OCI-LY7 (cell line): ENCODE measurements at regions not wholly inside any gene's neighbourhood (a gene's known extent, or its start where the extent isn't known, plus 50 kb on each side); places are given as distances from the start of the nearest gene placed in this dataset.

ENCODE experiments used
- BruUV-seq: library from RNA; stranded (reverse); fragments of 400-500 nt; replicated peaks from 2 replicates; lab custom pipeline; 2021; lab: Mats Ljungman, UMichigan
- CTCF ChIA-PET: fragments of 300-600 bp; sonication (Branson Sonifier 250); formaldehyde crosslinking; loops from one replicate; lab custom pipeline; 2022; ENCODE audit warnings: antibody characterized with exemption; ENCODE audit not compliant: unreplicated experiment; lab: Charles Lee
- POLR2A ChIA-PET: fragments of 300-600 bp; sonication (Branson Sonifier 250); formaldehyde crosslinking; loops from one replicate; lab custom pipeline; 2022; ENCODE audit warnings: antibody characterized with exemption; lab: Charles Lee
- DNase-seq: peaks from one replicate; pipeline ENCODE4 v3.0.0-alpha.2; 2015; ENCODE audit warnings: low spot score
- H2AFZ ChIP-seq: fragments of 200-600 bp; sonication (generic), shearing (Covaris generic); 2 replicates; pipeline ENCODE4 v1.6.1; 2014; ENCODE audit warnings: mild to moderate bottlenecking, antibody characterized with exemption, low read length, moderate library complexity
- H3K27ac ChIP-seq: fragments of 200-600 bp; sonication (generic); 2 replicates; pipeline ENCODE4 v1.5.1; 2014; ENCODE audit warnings: mixed run types, low read depth, mild to moderate bottlenecking, moderate library complexity, low read length, inconsistent platforms; ENCODE audit not compliant: poor library complexity, severe bottlenecking
- H3K36me3 ChIP-seq: fragments of 200-600 bp; sonication (generic); 2 replicates; pipeline ENCODE4 v1.6.1; 2014; ENCODE audit warnings: mild to moderate bottlenecking, antibody characterized with exemption, low read length, moderate library complexity, mixed read lengths; ENCODE audit not compliant: insufficient read depth
- H3K4me1 ChIP-seq: fragments of 200-600 bp; sonication (generic); 2 replicates; pipeline ENCODE4 v1.5.1; 2014; ENCODE audit warnings: mild to moderate bottlenecking, low read length; ENCODE audit not compliant: insufficient read depth, poor library complexity, severe bottlenecking
- H3K4me2 ChIP-seq: fragments of 200-600 bp; sonication (generic); 2 replicates; pipeline ENCODE4 v1.6.1; 2014; ENCODE audit warnings: mild to moderate bottlenecking, low read length
- H3K4me3 ChIP-seq: fragments of 200-600 bp; sonication (generic); 2 replicates; pipeline ENCODE4 v1.5.1; 2014; ENCODE audit warnings: mild to moderate bottlenecking, low read depth, low read length; ENCODE audit not compliant: poor library complexity, severe bottlenecking
- H3K79me2 ChIP-seq: fragments of 200-600 bp; sonication (generic); 2 replicates; pipeline ENCODE4 v1.6.1; 2016; ENCODE audit warnings: low read depth, mild to moderate bottlenecking, low read length, moderate library complexity, mixed read lengths; ENCODE audit not compliant: insufficient read depth
- H3K9me2 ChIP-seq: fragments of 200-600 bp; sonication (generic); 2 replicates; pipeline ENCODE4 v1.6.1; 2016; ENCODE audit warnings: mild to moderate bottlenecking, low read length, mixed read lengths; ENCODE audit not compliant: insufficient read depth
- H3K9me3 ChIP-seq: fragments of 200-600 bp; sonication (generic); 2 replicates; pipeline ENCODE4 v1.6.1; 2014; ENCODE audit warnings: mild to moderate bottlenecking, mixed run types, low read length, mixed read lengths
- H4K20me1 ChIP-seq: fragments of 200-600 bp; sonication (generic); 2 replicates; pipeline ENCODE4 v1.6.1; 2014; ENCODE audit warnings: mild to moderate bottlenecking, antibody characterized with exemption, low read length, moderate library complexity, mixed read lengths; ENCODE audit not compliant: insufficient read depth
- CTCF ChIP-seq: fragments of 200-600 bp; sonication (generic); conservative IDR thresholded peaks from 2 replicates; pipeline ENCODE4 v1.5.1; 2014; ENCODE audit warnings: mild to moderate bottlenecking, antibody characterized with exemption, low read length, moderate library complexity, mixed read lengths
- EZH2phosphoT487 ChIP-seq: fragments of 200-600 bp; sonication (generic); IDR thresholded peaks from 2 replicates; pipeline ENCODE4 v1.6.1; 2018; ENCODE audit warnings: low read depth, borderline replicate concordance, mild to moderate bottlenecking, mixed run types, antibody characterized with exemption, low read length, moderate library complexity, mixed read lengths
- intact Hi-C: fragments of 100-400 bp; cut with micrococcal nuclease; formaldehyde crosslinking; loops from one replicate; pipeline ENCODE4 v1.10.0; 2022; ENCODE audit not compliant: unreplicated experiment

GRCh38 chr13:47004540-47004939 is 107.7 kb upstream of the HTR2A start:
- CTCF ChIA-PET: interaction anchor here (0.7 kb wide), 1 partner anchor 19 kb away, joined by 3 read pairs; no protein-coding TSS in a partner anchor
- no TSS peak for BruUV-seq

DNA sequence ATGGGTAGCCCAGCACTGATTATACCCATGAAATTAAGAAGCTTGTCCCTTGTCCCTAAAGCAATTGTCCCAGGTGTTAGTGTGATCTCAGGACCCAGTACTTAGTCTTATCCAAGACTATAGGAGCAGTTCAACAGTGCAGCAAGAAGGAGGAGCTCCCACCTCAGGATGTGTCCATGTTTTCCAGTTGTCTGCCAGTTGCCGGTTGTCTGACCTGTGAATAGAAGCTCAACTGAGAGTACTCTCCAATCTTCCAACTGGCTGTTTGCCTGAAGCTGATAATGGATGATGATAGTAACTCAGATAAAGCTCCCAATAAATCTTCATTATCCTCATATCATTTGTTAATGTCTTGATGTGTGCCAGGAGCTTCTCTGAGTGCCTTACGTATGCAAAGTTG is 107.2 kb upstream of the HTR2A start:
- intact Hi-C loops: no loop called here
- Histone ChIP-seq H3K4me2 (no peak overlapping the region), H3K79me2 (no peaks in the 10 kb centered on the region), H4K20me1 (no peaks in the 10 kb centered on the region), H3K27ac (no peak overlapping the region), H3K4me1 (no peaks in the 10 kb centered on the region), H2AFZ (no peak overlapping the region), H3K9me3 (no peaks in the 10 kb centered on the region), H3K36me3 (no peaks in the 10 kb centered on the region), H3K9me2 (no peaks in the 10 kb centered on the region), H3K4me3 (no peak overlapping the region)
- no peak for DNase-seq
- TF ChIP-seq CTCF: no peak
- TF ChIP-seq EZH2phosphoT487: no peak
- CTCF ChIA-PET: interaction anchor here (0.7 kb wide), 1 partner anchor 18 kb away, joined by 3 read pairs; no protein-coding TSS in a partner anchor
- POLR2A ChIA-PET: interaction anchor here (0.5 to 2.0 kb wide), 2 partner anchors 8 to 9 kb away, joined by 4 to 10 read pairs; no protein-coding TSS in a partner anchor
- no TSS peak for BruUV-seq

More at GRCh38 chr13:47004540-47004939, 107.7 kb upstream of the HTR2A start:
- Histone ChIP-seq H3K4me2 (no peak overlapping the region), H3K36me3 (no peaks in the 10 kb centered on the region), H2AFZ (no peak overlapping the region), H3K79me2 (no peaks in the 10 kb centered on the region), H3K27ac (no peak overlapping the region), H3K4me1 (no peaks in the 10 kb centered on the region), H4K20me1 (no peaks in the 10 kb centered on the region), H3K9me3 (no peaks in the 10 kb centered on the region), H3K4me3 (no peak overlapping the region), H3K9me2 (no peaks in the 10 kb centered on the region)
- TF ChIP-seq CTCF: no peak
- POLR2A ChIA-PET: interaction anchor here (2.0 kb wide), 1 partner anchor 9 kb away, joined by 10 read pairs; no protein-coding TSS in a partner anchor
- intact Hi-C loops: no loop called here
- DNase-seq: no peak

DNA sequence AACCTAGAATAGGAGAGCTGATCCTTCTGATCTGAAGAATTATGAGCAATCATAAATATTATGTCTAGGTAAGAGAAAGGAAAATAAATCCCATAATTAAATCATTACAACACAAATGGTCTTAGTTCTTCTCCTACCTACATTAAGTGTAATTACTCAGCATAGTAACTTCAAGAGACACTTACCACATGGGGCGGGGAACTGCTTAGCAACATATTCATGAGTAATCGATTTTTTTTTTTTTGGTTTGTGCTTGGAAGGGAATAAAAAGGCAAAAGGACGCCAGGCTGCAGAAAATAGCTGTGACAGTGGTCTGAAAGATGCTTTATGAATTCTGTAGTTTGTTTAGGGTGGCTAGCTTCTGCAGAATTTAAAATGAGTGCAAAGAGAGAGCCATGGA is 103.3 kb upstream of the HTR2A start:
- no TSS peak for BruUV-seq
- intact Hi-C loops: no loop called here
- Histone ChIP-seq H3K4me2 (no peak overlapping the region), H3K9me3 (no peaks in the 10 kb centered on the region), H3K79me2 (no peaks in the 10 kb centered on the region), H2AFZ (no peak overlapping the region), H3K27ac (no peak overlapping the region), H3K36me3 (no peaks in the 10 kb centered on the region), H3K9me2 (no peaks in the 10 kb centered on the region), H3K4me1 (peaks cover 12% of the 10 kb centered on the region), H3K4me3 (no peak overlapping the region), H4K20me1 (no peaks in the 10 kb centered on the region)
- DNase-seq: no peak
- POLR2A ChIA-PET: interaction anchor here (0.6 to 1.1 kb wide), 4 partner anchors 9 to 30 kb away, joined by 3 read pairs; no protein-coding TSS in a partner anchor
- TF ChIP-seq CTCF (no peak), EZH2phosphoT487 (no peak)
- CTCF ChIA-PET: interaction anchor here (0.6 kb wide), 1 partner anchor 35 kb away, joined by 3 read pairs; no protein-coding TSS in a partner anchor
